ENCODE measurements at regions not wholly inside any gene's neighbourhood (a gene's known extent, or its start where the extent isn't known, plus 50 kb on each side); places are given as distances from the start of the nearest gene placed in this dataset.

GRCh38 chr5:174159327-174160114, 114.0 kb downstream of the NSG2 start:
- Histone ChIP-seq H3K27me3 (replicated peaks) (no peaks in the 10 kb centered on the region), H3K4me3 (no peak overlapping the region), H3K4me1 (replicated peaks) (peaks cover 4% of the 10 kb centered on the region), H3K27ac (peak overlapping the region; percentile 17; the same call in 1 of the 2 replicates), H3K36me3 (no peaks in the 10 kb centered on the region), H3K9me3 (replicated peaks) (peaks cover 16% of the 10 kb centered on the region)
- peak; percentile 24 to 66 for DNase-seq (ENCODE audit: low read depth in 1 of 2, low spot score in 2 of 2)

- no peaks in the 10 kb centered on the region for H3K27me3 ChIP-seq (replicated peaks)
- H3K9me3 ChIP-seq (replicated peaks), result peaks cover 4% of the 10 kb centered on the region
- H3K4me3 ChIP-seq, result no peak overlapping the region
- DNase-seq (ENCODE audit: low read depth in 1 of 2, low spot score in 2 of 2), result no peak
- H3K27ac ChIP-seq, result no peak overlapping the region
- H3K4me1 ChIP-seq (replicated peaks), result no peaks in the 10 kb centered on the region
- H3K36me3 ChIP-seq, result no peaks in the 10 kb centered on the region
These were observed 119.9 kb downstream of the NSG2 start for GRCh38 chr5:174165406-174165805.

GRCh38 chr5:174166231-174167079, 120.9 kb downstream of the NSG2 start:
- 0 out of 2 replicates have a peak, but pooled peaks cover 4% of the 10 kb centered on the region for H3K9me3 ChIP-seq (replicated peaks)
- no peak for DNase-seq (ENCODE audit: low read depth in 1 of 2, low spot score in 2 of 2)
- H3K36me3 ChIP-seq, result no peaks in the 10 kb centered on the region
- H3K4me3 ChIP-seq, result no peak overlapping the region
- H3K4me1 ChIP-seq (replicated peaks), result no peaks in the 10 kb centered on the region
- no peak overlapping the region for H3K27ac ChIP-seq
- no peaks in the 10 kb centered on the region for H3K27me3 ChIP-seq (replicated peaks)

DNA sequence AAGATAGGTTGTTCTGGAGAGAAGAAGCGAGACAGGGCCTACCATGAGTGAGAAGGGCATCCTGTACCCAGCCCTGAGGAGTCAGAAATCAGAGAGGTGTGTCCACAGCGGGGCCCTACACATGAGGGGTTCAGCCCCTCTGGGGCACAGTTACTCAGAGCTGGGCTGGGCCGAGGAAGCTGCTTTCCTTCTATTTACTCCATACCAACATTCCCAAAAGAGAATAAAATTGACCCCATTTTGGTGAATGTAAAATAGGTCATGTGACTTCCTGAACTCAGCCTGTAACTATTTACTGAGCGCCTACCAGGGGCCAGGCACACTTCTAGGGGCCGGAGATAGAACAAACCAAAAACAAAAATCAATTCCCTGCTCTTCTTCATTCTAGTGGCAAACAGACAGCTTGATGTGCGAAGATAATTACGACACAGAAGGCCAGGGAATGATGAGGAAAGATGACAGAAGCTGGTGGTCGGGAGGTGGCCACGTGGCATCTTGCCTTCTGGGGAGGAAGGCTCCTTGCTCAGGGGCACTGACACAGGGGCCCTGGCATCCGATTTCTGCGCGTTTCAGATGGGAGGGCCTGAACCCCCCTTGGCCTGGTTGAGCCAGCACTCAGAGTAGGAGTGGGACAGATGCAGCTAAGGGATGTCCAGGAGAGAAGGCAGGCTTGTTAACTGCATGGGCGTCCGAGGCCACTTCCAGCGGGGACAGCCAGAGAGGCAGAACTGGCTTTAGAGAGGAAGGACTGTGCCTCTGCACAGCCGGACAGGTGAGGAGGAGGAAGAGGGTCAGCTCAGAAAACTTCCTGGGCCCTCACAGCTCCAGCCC, 121.8 kb downstream of the NSG2 start:
- H3K4me3 ChIP-seq, result no peak overlapping the region
- no peaks in the 10 kb centered on the region for H3K36me3 ChIP-seq
- H3K4me1 ChIP-seq (replicated peaks), result no peaks in the 10 kb centered on the region
- H3K27me3 ChIP-seq (replicated peaks), result no peaks in the 10 kb centered on the region
- no peak overlapping the region for H3K27ac ChIP-seq
- no peak for DNase-seq (ENCODE audit: low read depth in 1 of 2, low spot score in 2 of 2)
- 0 out of 2 replicates have a peak, but pooled peaks cover 4% of the 10 kb centered on the region for H3K9me3 ChIP-seq (replicated peaks)

- DNase-seq (ENCODE audit: low read depth in 1 of 2, low spot score in 2 of 2), result peak in 1 of 2 experiments; percentile 29
- H3K4me3 ChIP-seq, result no peak overlapping the region
- H3K9me3 ChIP-seq (replicated peaks), result no peaks in the 10 kb centered on the region
- no peaks in the 10 kb centered on the region for H3K4me1 ChIP-seq (replicated peaks)
- no peaks in the 10 kb centered on the region for H3K36me3 ChIP-seq
- H3K27ac ChIP-seq, result no peak overlapping the region
- no peaks in the 10 kb centered on the region for H3K27me3 ChIP-seq (replicated peaks)
These were observed 126.6 kb downstream of the NSG2 start for GRCh38 chr5:174172152-174172551.

DNA sequence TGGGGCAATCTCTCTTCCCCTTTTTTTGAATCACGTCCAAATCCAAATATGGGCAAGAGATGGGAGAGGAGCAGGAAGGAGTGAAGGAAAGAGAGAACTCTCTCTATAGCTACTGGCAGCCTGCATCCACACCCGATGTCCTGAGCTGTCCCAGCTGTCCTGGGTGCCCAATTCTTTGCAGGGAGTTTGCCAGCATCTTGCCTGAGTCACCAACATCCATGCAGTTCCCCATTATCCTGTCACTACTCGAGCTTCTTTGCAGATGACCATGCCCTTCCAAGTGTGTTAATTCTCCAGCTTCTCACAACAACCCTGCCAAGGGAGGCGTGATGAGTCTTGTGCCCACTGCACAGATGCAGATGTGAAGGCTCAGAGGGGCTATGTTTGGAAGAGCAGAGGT, 127.1 kb downstream of the NSG2 start:
- no peak for DNase-seq (ENCODE audit: low read depth in 1 of 2, low spot score in 2 of 2)
- no peak overlapping the region for H3K27ac ChIP-seq

GRCh38 chr5:174173766-174174165, 128.3 kb downstream of the NSG2 start:
- Histone ChIP-seq H3K4me1 (replicated peaks) (no peaks in the 10 kb centered on the region), H3K36me3 (no peaks in the 10 kb centered on the region), H3K27ac (no peak overlapping the region), H3K4me3 (no peak overlapping the region), H3K27me3 (replicated peaks) (no peaks in the 10 kb centered on the region), H3K9me3 (replicated peaks) (no peaks in the 10 kb centered on the region)
- peak in 1 of 2 experiments; percentile 31 for DNase-seq (ENCODE audit: low read depth in 1 of 2, low spot score in 2 of 2)

More for the DNA sequence above, 127.1 kb downstream of the NSG2 start:
- no peaks in the 10 kb centered on the region for H3K27me3 ChIP-seq (replicated peaks)
- no peaks in the 10 kb centered on the region for H3K9me3 ChIP-seq (replicated peaks)
- H3K36me3 ChIP-seq, result no peaks in the 10 kb centered on the region
- no peak overlapping the region for H3K4me3 ChIP-seq
- H3K4me1 ChIP-seq (replicated peaks), result no peaks in the 10 kb centered on the region

DNA sequence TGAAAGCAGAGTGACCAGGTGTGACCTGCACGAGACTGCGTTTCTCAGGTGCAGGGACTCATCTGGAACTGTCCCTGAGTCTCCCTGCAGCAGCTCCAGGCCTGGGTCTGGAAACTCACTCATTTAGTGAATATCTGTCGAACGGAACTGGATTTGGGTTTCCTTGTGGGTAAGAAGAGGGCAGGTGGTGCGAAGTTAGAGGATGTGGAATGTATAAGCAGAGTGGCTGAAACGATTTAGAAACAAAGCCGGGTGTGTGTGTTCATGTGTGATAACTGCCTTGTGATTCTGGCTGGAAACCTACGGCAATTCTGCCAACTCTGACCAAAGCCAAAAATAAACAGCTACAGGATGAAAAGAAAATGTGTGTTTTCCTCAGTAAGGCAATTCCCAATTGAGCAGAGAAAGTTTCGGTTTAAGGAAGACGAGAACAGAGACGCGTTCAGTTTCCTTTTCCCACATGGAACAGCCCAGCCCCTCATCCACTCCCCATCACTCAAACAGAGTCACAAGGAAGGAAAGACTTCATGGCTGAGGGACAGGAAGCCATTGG, 130.3 kb downstream of the NSG2 start:
- H3K4me3 ChIP-seq, result no peak overlapping the region
- no peak overlapping the region for H3K27ac ChIP-seq
- H3K36me3 ChIP-seq, result no peaks in the 10 kb centered on the region
- H3K9me3 ChIP-seq (replicated peaks), result no peaks in the 10 kb centered on the region
- H3K27me3 ChIP-seq (replicated peaks), result no peaks in the 10 kb centered on the region
- DNase-seq (ENCODE audit: low read depth in 1 of 2, low spot score in 2 of 2), result peak in 1 of 2 experiments; percentile 32
- no peaks in the 10 kb centered on the region for H3K4me1 ChIP-seq (replicated peaks)

- Histone ChIP-seq H3K27ac (no peak overlapping the region), H3K36me3 (no peaks in the 10 kb centered on the region)
- peak in 1 of 2 experiments; percentile 17 for DNase-seq (ENCODE audit: low read depth in 1 of 2, low spot score in 2 of 2)
These were observed 131.0 kb downstream of the NSG2 start for GRCh38 chr5:174176511-174176910.

GRCh38 chr5:174177531-174177930, 132.0 kb downstream of the NSG2 start:
- H3K27me3 ChIP-seq (replicated peaks), result no peaks in the 10 kb centered on the region
- peak in 1 of 2 experiments; percentile 42 for DNase-seq (ENCODE audit: low read depth in 1 of 2, low spot score in 2 of 2)
- no peak overlapping the region for H3K4me3 ChIP-seq
- no peaks in the 10 kb centered on the region for H3K36me3 ChIP-seq
- H3K9me3 ChIP-seq (replicated peaks), result no peaks in the 10 kb centered on the region
- no peaks in the 10 kb centered on the region for H3K4me1 ChIP-seq (replicated peaks)
- no peak overlapping the region for H3K27ac ChIP-seq

More at GRCh38 chr5:174176511-174176910, 131.0 kb downstream of the NSG2 start:
- Histone ChIP-seq H3K4me3 (no peak overlapping the region), H3K4me1 (replicated peaks) (no peaks in the 10 kb centered on the region), H3K9me3 (replicated peaks) (no peaks in the 10 kb centered on the region), H3K27me3 (replicated peaks) (no peaks in the 10 kb centered on the region)

GRCh38 chr5:174177976-174178605, 132.6 kb downstream of the NSG2 start:
- no peaks in the 10 kb centered on the region for H3K4me1 ChIP-seq (replicated peaks)
- H3K9me3 ChIP-seq (replicated peaks), result no peaks in the 10 kb centered on the region
- H3K36me3 ChIP-seq, result no peaks in the 10 kb centered on the region
- H3K4me3 ChIP-seq, result no peak overlapping the region
- no peaks in the 10 kb centered on the region for H3K27me3 ChIP-seq (replicated peaks)
- DNase-seq (ENCODE audit: low read depth in 1 of 2, low spot score in 2 of 2), result peak in 1 of 2 experiments; percentile 28
- no peak overlapping the region for H3K27ac ChIP-seq

DNA sequence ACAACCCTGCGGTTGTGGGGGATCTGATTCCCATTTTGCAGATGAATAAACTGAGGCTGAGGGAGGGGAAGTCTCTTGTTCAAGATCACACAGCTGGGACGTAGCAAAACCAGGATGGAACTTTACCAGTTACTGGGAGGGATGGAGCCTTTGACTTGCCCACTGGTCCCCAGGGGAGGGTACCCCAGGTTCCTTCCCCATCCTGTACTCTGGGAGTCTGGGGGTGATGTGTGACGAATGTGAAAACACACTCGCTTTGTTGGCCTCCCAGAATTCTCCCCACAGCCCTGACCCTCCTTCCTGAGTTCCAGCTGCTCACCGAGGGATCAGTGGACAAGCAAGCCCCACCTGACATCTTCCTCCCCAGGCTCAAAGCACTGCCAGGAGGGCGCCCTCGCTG, 135.1 kb downstream of the NSG2 start:
- no peak overlapping the region for H3K27ac ChIP-seq
- H3K4me3 ChIP-seq, result no peak overlapping the region
- no peaks in the 10 kb centered on the region for H3K4me1 ChIP-seq (replicated peaks)
- H3K27me3 ChIP-seq (replicated peaks), result no peaks in the 10 kb centered on the region; the same call in 1 of the 2 replicates
- no peak for DNase-seq (ENCODE audit: low read depth in 1 of 2, low spot score in 2 of 2)
- no peaks in the 10 kb centered on the region for H3K36me3 ChIP-seq
- no peaks in the 10 kb centered on the region for H3K9me3 ChIP-seq (replicated peaks)

DNA sequence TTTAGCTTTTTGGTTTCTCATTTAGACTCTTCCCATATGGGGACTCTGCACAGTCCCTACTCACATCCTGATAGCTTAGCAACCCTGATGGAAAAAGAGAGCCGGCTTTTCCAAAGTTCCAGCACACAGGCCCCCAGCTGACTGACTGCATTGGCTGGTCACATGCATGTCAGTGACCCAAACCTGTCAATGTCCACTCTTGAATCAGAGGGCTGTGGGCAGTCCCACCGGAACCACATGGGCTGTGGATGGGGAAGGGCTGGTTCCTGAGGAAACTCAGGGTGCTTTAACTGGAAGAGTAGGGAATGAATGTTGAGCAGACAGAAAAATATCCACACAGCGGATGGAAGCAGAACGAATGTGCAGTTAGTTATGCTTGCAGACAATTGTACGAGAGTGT, 136.6 kb downstream of the NSG2 start:
- Histone ChIP-seq H3K27me3 (replicated peaks) (no peaks in the 10 kb centered on the region; the same call in 1 of the 2 replicates), H3K4me1 (replicated peaks) (no peaks in the 10 kb centered on the region), H3K36me3 (no peaks in the 10 kb centered on the region)

More for the DNA sequence above, 136.6 kb downstream of the NSG2 start:
- Histone ChIP-seq H3K9me3 (replicated peaks) (no peaks in the 10 kb centered on the region), H3K27ac (no peak overlapping the region), H3K4me3 (no peak overlapping the region)
- DNase-seq (ENCODE audit: low read depth in 1 of 2, low spot score in 2 of 2), result no peak

All from SJSA1 (cell line).